ENCODE measurements at regions not wholly inside any gene's neighbourhood (a gene's known extent, or its start where the extent isn't known, plus 50 kb on each side); places are given as distances from the start of the nearest gene placed in this dataset. TPM values are rescaled to one million over a fixed set of nuclear protein-coding genes. Genes with fewer than 3 reads are reported as not detected.

GRCh38 chr16:51211148-51211547 lies 60.1 kb upstream of the SALL1 start:
- Histone ChIP-seq H4K20me1 (ENCODE audit: insufficient read depth, low read length) (no peaks in the 10 kb centered on the region), H3K4me2 (ENCODE audit: low read length) (no peak overlapping the region), H3K4me1 (ENCODE audit: insufficient read depth, low read length, poor library complexity, severe bottlenecking) (no peaks in the 10 kb centered on the region), H2AFZ (ENCODE audit: low read length) (no peak overlapping the region), H3K4me3 (ENCODE audit: low read depth, low read length, poor library complexity, severe bottlenecking) (no peak overlapping the region), H3K79me2 (ENCODE audit: insufficient read depth, low read depth, low read length) (no peaks in the 10 kb centered on the region), H3K27ac (ENCODE audit: low read depth, low read length, poor library complexity, severe bottlenecking) (no peak overlapping the region), H3K9me2 (ENCODE audit: insufficient read depth, low read length) (no peaks in the 10 kb centered on the region), H3K36me3 (ENCODE audit: insufficient read depth, low read length) (no peaks in the 10 kb centered on the region), H3K9me3 (ENCODE audit: low read length) (no peaks in the 10 kb centered on the region)
- intact Hi-C loops (cut with micrococcal nuclease; ENCODE audit: unreplicated experiment) = no loop called here
- no TSS peak for BruUV-seq (replicated peaks)
- TF ChIP-seq EZH2phosphoT487 (IDR thresholded peaks at IDR 0.05; ENCODE audit: borderline replicate concordance, low read depth, low read length) = no peak
- no peak for TF ChIP-seq CTCF (conservative IDR thresholded peaks at IDR 0.05; ENCODE audit: low read length)
- no peak for DNase-seq (ENCODE audit: low spot score)
- POLR2A ChIA-PET = no interaction called here
- CTCF ChIA-PET (ENCODE audit: unreplicated experiment) = no interaction called here

- no peaks in the 10 kb centered on the region for H4K20me1 ChIP-seq (ENCODE audit: insufficient read depth, low read length)
- H3K9me2 ChIP-seq (ENCODE audit: insufficient read depth, low read length) = no peaks in the 10 kb centered on the region
- H2AFZ ChIP-seq (ENCODE audit: low read length) = no peak overlapping the region
- no peak overlapping the region for H3K27ac ChIP-seq (ENCODE audit: low read depth, low read length, poor library complexity, severe bottlenecking)
- ChIA-PET POLR2A (no interaction called here), CTCF (ENCODE audit: unreplicated experiment) (no interaction called here)
- TF ChIP-seq CTCF (conservative IDR thresholded peaks at IDR 0.05; ENCODE audit: low read length) (no peak), EZH2phosphoT487 (IDR thresholded peaks at IDR 0.05; ENCODE audit: borderline replicate concordance, low read depth, low read length) (no peak)
- no peaks in the 10 kb centered on the region for H3K36me3 ChIP-seq (ENCODE audit: insufficient read depth, low read length)
- H3K79me2 ChIP-seq (ENCODE audit: insufficient read depth, low read depth, low read length) = no peaks in the 10 kb centered on the region
- DNase-seq (ENCODE audit: low spot score) = no peak
- no TSS peak for BruUV-seq (replicated peaks)
- intact Hi-C loops (cut with micrococcal nuclease; ENCODE audit: unreplicated experiment) = no loop called here
- H3K4me1 ChIP-seq (ENCODE audit: insufficient read depth, low read length, poor library complexity, severe bottlenecking) = no peaks in the 10 kb centered on the region
- no peak overlapping the region for H3K4me2 ChIP-seq (ENCODE audit: low read length)
- H3K4me3 ChIP-seq (ENCODE audit: low read depth, low read length, poor library complexity, severe bottlenecking) = no peak overlapping the region
- H3K9me3 ChIP-seq (ENCODE audit: low read length) = no peaks in the 10 kb centered on the region
These were observed 59.0 kb upstream of the SALL1 start for GRCh38 chr16:51210087-51210486.

- H3K36me3 ChIP-seq (ENCODE audit: insufficient read depth, low read length) = no peaks in the 10 kb centered on the region
- H3K79me2 ChIP-seq (ENCODE audit: insufficient read depth, low read depth, low read length) = no peaks in the 10 kb centered on the region
- POLR2A ChIA-PET = no interaction called here
- intact Hi-C loops (cut with micrococcal nuclease; ENCODE audit: unreplicated experiment) = no loop called here
- H3K9me3 ChIP-seq (ENCODE audit: low read length) = no peaks in the 10 kb centered on the region
- H2AFZ ChIP-seq (ENCODE audit: low read length) = no peak overlapping the region
- H3K4me3 ChIP-seq (ENCODE audit: low read depth, low read length, poor library complexity, severe bottlenecking) = no peak overlapping the region
- no peaks in the 10 kb centered on the region for H4K20me1 ChIP-seq (ENCODE audit: insufficient read depth, low read length)
- CTCF ChIA-PET (ENCODE audit: unreplicated experiment) = no interaction called here
- no peak for DNase-seq (ENCODE audit: low spot score)
- TF ChIP-seq CTCF (conservative IDR thresholded peaks at IDR 0.05; ENCODE audit: low read length) = peak; percentile 42; the same call in 1 of the 2 replicates
- TF ChIP-seq EZH2phosphoT487 (IDR thresholded peaks at IDR 0.05; ENCODE audit: borderline replicate concordance, low read depth, low read length) = no peak
- H3K4me1 ChIP-seq (ENCODE audit: insufficient read depth, low read length, poor library complexity, severe bottlenecking) = no peaks in the 10 kb centered on the region
- no peak overlapping the region for H3K4me2 ChIP-seq (ENCODE audit: low read length)
- H3K9me2 ChIP-seq (ENCODE audit: insufficient read depth, low read length) = 0 out of 2 replicates have a peak, but pooled peaks cover 2% of the 10 kb centered on the region
- BruUV-seq (replicated peaks) = no TSS peak
- H3K27ac ChIP-seq (ENCODE audit: low read depth, low read length, poor library complexity, severe bottlenecking) = no peak overlapping the region
These were observed 50.5 kb upstream of the SALL1 start for GRCh38 chr16:51201604-51202003.

Small RNA genes lying in the stretch of these regions (small RNA-seq; reads per million reads assigned to genes)
- not detected for gene AC137527.1

Measured in OCI-LY7 (cell line).